Activated T-cell treated with anti-CD3 and anti-CD28 coated beads, Interleukin-2, amount 50 U/mL, for 24 hours (primary cell): ENCODE measurements at regions not wholly inside any gene's neighbourhood (a gene's known extent, or its start where the extent isn't known, plus 50 kb on each side); places are given as distances from the start of the nearest gene placed in this dataset.

ENCODE experiments used
- DNase-seq: peaks from one replicate; pipeline ENCODE4 v3.0.0-alpha.2; 2020
- H3K27ac Mint-ChIP-seq: 2 replicates; pipeline ENCODE4 v1.8.0; 2020; ENCODE audit warnings: mild to moderate bottlenecking, mixed read lengths
- H3K27me3 Mint-ChIP-seq: 2 replicates; pipeline ENCODE4 v1.8.0; 2020; ENCODE audit warnings: mixed read lengths
- H3K36me3 Mint-ChIP-seq: 2 replicates; pipeline ENCODE4 v1.8.0; 2020; ENCODE audit warnings: low read depth, mixed read lengths
- H3K4me1 Mint-ChIP-seq: 2 replicates; pipeline ENCODE4 v1.8.0; 2020; ENCODE audit warnings: low read depth, mixed read lengths
- H3K4me3 Mint-ChIP-seq: 2 replicates; pipeline ENCODE4 v1.8.0; 2020; ENCODE audit warnings: mild to moderate bottlenecking, moderate library complexity, mixed read lengths
- H3K9me3 Mint-ChIP-seq: 2 replicates; pipeline ENCODE4 v1.8.0; 2020; ENCODE audit warnings: mixed read lengths

DNA sequence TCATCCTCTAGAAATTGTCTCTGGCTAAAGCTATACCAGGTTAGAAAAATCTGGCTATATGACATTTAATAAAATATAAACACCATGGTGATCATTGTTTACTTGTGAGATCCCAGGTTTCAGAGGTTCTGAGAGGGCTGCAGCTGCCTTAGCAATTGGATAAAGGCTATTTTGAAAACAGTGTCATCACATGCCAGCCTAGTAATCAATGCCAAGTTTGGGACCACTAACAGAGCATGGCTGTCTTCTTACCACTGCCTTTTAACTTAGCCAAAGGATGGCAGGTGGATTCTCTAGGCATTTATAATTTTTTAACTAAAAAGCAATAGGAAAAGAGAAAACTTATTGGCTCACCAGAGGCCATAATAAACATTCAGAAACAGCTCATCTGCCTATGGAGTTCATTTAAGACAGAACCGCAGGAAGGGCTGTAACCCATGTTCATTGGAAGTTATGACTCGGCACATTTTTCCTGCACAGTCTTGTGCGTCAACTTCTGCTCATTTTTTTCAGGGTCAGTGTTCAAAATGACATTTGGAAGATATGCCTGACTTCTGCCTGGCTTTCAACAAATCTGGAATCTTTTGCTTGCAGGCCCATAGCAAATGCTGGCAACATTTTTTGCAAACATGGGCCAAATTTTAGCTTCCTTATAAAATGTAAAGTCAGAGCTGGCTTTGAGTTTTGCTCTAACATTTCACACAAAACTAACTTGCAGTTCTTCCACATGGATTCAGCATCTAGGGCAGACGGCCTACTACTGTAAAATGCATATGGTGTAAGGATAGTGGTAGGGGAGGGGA, 476.0 kb upstream of the TBL1XR1 start:
- Mint-ChIP-seq H3K27me3 (no peaks in the 10 kb centered on the region), H3K4me1 (peaks cover 7% of the 10 kb centered on the region)
- DNase-seq: no peak

DNA sequence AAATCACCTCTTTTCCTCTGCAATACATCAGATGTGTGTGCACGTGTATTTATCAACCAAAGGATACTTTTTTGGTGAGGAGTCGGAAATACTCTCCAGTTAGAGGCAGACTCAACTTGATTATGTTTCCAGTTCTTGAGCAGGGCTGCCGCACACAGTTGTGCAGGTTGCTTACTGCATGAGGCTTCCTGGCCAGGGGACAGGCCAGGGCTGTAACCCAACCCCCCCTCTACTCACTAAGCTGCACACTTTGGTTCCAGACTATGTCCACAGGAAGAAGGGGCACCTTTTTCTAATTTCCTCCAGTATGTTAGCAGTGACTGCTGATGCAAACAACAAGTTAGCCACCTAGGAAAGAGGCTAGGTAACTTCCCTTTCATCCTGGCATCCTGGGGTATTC, 476.9 kb upstream of the TBL1XR1 start:
- Mint-ChIP-seq H3K36me3 (no peaks in the 10 kb centered on the region), H3K27ac (no peak overlapping the region), H3K4me3 (no peak overlapping the region), H3K4me1 (peaks cover 12% of the 10 kb centered on the region), H3K9me3 (no peaks in the 10 kb centered on the region), H3K27me3 (no peaks in the 10 kb centered on the region)
- DNase-seq: no peak

More for the DNA sequence above, 476.0 kb upstream of the TBL1XR1 start:
- Mint-ChIP-seq H3K4me3 (no peak overlapping the region), H3K27ac (no peak overlapping the region), H3K36me3 (no peaks in the 10 kb centered on the region), H3K9me3 (no peaks in the 10 kb centered on the region)

DNA sequence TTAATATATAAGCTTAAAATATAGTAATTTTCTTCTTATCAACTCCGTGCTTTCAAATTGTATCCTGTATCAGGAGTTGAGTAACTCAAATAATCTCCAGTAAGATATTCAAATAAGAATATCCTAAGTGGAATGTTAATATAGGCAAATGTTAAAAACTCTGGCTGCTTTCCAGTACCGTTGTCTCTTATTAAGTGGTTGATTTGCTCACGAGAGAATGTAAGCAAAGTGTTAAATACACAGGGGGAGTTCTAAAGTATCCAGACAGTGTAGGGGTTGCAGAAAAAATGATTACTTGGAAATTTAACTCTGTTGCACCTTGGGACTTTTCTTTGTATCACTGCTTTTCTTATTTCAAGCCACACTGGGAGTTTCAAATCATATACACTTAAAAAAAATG, 478.9 kb upstream of the TBL1XR1 start:
- no peak for DNase-seq
- no peaks in the 10 kb centered on the region for H3K9me3 Mint-ChIP-seq
- no peak overlapping the region for H3K27ac Mint-ChIP-seq
- no peaks in the 10 kb centered on the region for H3K36me3 Mint-ChIP-seq
- H3K4me1 Mint-ChIP-seq: peaks cover 28% of the 10 kb centered on the region
- no peak overlapping the region for H3K4me3 Mint-ChIP-seq
- no peaks in the 10 kb centered on the region for H3K27me3 Mint-ChIP-seq

DNA sequence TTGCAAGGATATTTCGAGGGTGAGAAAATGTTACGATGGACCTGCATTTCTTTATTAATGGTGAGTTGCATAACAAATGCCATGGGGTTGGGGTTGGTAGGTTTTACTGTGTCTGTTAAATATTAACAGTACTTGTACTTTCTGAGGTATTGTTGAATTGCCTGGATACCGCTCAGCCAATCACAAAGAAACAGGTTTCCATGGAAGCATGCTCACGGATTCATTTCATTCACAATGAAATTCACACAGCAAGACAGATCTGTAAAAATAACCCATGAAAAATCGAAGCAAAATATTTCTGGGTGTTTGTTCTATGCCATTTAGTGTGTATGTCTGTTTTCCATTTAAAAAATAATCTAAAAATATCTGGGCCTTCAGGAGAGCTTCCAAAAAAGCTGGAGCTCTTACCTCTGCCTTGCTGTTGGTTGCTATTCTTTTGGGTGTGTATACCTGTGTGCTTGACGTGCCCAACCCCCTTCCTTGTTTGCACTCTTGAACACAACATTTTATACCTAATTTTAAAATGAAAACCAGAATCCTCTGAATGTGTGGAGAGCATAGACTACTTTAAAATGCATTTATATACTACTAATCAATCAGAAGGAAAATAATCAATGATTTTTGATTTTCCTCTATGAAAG, 479.8 kb upstream of the TBL1XR1 start:
- H3K4me3 Mint-ChIP-seq: no peak overlapping the region
- H3K27ac Mint-ChIP-seq: no peak overlapping the region
- no peaks in the 10 kb centered on the region for H3K36me3 Mint-ChIP-seq
- peaks cover 34% of the 10 kb centered on the region for H3K4me1 Mint-ChIP-seq
- no peaks in the 10 kb centered on the region for H3K9me3 Mint-ChIP-seq
- DNase-seq: no peak
- no peaks in the 10 kb centered on the region for H3K27me3 Mint-ChIP-seq

DNA sequence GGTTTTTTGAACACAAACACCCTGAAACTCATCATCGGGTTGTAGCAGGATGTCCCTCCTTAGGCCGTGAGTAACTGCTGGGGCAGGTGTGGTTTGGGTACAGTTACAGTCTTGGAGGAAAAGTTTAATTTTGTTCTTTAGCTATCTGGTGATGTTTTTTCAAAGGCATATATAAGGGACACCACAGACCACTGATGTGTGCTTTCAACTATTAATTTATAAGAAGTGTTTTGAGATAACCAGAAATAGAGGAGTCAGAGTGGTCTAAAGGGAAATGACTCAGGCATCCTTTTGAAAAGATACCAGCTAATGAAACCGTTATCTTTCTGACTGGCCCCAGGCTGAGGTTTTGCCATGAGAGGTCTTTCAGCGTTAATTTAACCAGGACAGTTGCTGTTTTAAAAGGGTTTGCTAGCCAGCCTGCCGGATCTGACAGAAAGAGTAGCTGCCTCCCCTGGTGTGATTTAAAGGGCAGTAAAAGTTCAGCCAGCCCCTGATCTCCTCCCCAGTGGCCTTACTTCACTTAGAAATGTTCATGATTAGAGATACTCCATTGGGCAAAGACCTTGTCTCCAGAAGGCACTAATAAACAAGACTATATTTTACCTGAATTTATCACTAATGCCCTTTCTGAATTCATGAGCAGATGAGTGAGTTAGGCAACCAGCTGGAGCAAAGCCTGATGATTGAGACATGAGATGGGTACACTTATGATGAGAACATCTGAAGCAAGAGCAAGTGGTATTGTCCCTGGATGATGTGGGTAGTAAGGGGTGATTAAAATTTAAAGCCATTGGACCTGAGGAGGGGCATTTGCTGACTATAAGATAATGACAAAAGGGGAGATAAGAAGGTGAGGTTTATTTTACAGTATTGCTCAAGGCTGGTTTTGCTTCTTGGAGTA, 482.5 kb upstream of the TBL1XR1 start:
- H3K36me3 Mint-ChIP-seq: no peaks in the 10 kb centered on the region
- no peaks in the 10 kb centered on the region for H3K27me3 Mint-ChIP-seq
- peak overlapping the region; percentile 82 for H3K27ac Mint-ChIP-seq
- DNase-seq: no peak
- no peak overlapping the region for H3K4me3 Mint-ChIP-seq
- peaks cover 48% of the 10 kb centered on the region for H3K4me1 Mint-ChIP-seq
- H3K9me3 Mint-ChIP-seq: no peaks in the 10 kb centered on the region

DNA sequence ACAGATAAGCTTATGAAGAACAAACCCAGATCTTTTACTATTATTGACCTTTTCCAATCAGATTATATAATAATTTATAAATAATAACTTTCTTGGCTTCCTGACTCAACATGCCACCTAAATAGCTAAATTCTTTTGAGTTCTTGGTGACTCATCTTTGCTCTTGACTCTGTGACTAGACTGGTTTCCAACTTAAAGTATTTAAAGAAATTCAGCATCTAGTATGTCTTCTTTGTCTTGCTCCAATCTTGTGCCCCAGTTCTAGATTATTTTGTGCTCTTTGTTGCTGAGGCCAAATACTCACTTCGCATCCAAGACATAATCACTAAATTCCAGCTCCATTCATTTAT, 483.2 kb upstream of the TBL1XR1 start:
- no peaks in the 10 kb centered on the region for H3K9me3 Mint-ChIP-seq
- H3K36me3 Mint-ChIP-seq: no peaks in the 10 kb centered on the region
- H3K27ac Mint-ChIP-seq: no peak overlapping the region
- peaks cover 48% of the 10 kb centered on the region for H3K4me1 Mint-ChIP-seq
- no peaks in the 10 kb centered on the region for H3K27me3 Mint-ChIP-seq
- no peak overlapping the region for H3K4me3 Mint-ChIP-seq
- no peak for DNase-seq

DNA sequence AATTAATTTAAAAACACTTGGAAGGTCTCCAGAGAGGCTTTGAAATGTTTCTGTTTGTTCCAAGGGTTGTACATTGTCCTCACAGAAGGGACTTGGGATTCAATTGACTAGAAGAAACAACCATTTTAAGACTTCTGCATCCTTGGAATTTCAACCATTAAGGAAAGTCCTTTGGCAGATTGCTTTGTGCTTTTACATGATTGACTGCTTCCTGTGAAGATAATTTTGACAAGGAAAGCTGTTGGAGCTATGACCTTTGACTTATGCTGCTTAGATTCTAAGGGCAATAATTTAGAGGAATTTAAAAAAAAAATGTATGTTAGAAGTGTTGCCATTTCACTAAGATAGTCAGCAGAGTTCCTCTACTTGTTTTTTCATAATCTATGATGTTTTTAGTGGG, 483.9 kb upstream of the TBL1XR1 start:
- DNase-seq: no peak
- H3K9me3 Mint-ChIP-seq: no peaks in the 10 kb centered on the region
- no peaks in the 10 kb centered on the region for H3K36me3 Mint-ChIP-seq
- no peak overlapping the region for H3K27ac Mint-ChIP-seq
- H3K27me3 Mint-ChIP-seq: no peaks in the 10 kb centered on the region
- no peak overlapping the region for H3K4me3 Mint-ChIP-seq
- peaks cover 47% of the 10 kb centered on the region for H3K4me1 Mint-ChIP-seq

DNA sequence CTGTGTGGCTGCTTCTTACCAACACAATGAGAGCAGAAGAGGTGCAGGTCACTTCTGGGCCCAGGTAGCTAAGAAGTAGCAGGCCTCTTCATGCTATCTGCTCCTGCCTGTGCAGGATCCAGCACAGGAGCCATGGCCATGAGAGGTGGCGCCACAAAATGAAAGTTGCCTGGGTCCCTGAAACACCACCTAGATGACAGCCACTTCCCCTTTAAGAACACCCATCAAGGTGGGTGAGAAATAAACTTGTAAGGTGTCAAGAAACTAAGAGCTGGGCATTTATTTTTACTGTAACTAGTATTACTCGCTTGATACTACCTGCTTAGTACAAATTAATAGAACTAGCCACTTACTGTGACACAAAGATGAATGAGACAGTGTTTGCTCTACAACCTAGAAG, 484.6 kb upstream of the TBL1XR1 start:
- Mint-ChIP-seq H3K27ac (no peak overlapping the region), H3K4me1 (peaks cover 41% of the 10 kb centered on the region), H3K4me3 (no peak overlapping the region), H3K27me3 (no peaks in the 10 kb centered on the region), H3K9me3 (no peaks in the 10 kb centered on the region), H3K36me3 (no peaks in the 10 kb centered on the region)
- DNase-seq: no peak

DNA sequence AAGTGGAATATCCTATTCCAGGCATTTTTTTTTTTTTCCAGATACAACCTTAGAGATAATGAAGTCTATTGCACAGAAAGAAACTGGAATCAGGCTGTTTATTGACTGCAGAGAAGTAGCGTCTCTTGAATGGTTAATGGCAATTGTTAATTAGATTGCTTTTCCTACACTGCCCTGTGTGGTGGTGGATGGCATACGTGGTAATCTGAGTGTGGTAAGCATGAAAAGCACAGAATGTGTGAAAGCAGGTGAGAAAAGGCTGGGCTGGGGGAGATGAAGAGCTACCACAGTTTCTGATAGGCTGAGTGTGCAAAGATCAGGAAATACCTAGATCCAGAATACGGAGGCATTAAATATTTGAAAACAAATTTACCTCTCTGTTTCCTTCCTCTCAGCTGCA, 486.3 kb upstream of the TBL1XR1 start:
- Mint-ChIP-seq H3K27me3 (no peaks in the 10 kb centered on the region), H3K27ac (no peak overlapping the region), H3K4me1 (peaks cover 41% of the 10 kb centered on the region), H3K9me3 (no peaks in the 10 kb centered on the region), H3K36me3 (no peaks in the 10 kb centered on the region), H3K4me3 (no peak overlapping the region)
- no peak for DNase-seq

DNA sequence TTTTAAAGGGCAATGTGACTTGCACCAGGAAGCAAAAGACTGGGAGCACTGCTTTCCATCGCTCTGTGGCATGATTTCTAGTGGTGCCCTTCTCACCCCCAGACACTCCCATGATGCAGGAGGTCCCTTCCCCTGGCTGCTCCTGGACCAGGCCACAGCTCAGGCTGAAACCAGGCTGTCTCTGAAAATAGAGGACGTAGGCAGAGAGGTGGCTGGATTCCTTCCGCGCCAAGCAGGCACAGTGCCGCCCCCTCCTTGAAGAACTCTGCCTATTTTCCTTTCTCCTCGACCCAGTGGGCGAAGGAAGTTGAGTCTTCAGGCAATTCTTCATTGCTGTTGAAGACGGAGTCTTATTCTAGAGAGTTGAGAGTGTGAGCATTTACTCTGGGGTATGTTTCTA, 489.4 kb upstream of the TBL1XR1 start:
- Mint-ChIP-seq H3K36me3 (no peaks in the 10 kb centered on the region), H3K9me3 (no peaks in the 10 kb centered on the region), H3K27ac (no peak overlapping the region), H3K4me1 (peaks cover 18% of the 10 kb centered on the region), H3K4me3 (no peak overlapping the region), H3K27me3 (no peaks in the 10 kb centered on the region)
- no peak for DNase-seq

DNA sequence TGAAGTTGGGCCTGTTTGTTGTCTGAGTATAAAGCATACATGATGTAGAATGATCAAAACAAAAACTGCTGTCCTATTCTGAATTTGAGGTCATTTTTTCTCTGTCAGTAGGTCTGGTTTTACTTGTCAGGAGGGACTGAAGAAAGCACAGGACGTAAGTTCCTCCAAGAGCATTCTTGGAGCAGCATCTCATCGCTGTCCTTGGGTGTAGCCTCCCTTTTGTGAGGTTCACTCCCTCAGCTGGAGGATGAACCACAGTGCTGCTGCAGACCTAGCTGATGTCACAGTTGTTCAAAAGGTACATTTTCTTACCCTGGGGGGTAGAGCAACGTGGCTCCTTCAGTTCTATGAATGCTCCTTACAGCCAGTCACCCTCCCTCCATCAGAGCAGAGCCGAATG, 490.0 kb upstream of the TBL1XR1 start:
- no peaks in the 10 kb centered on the region for H3K36me3 Mint-ChIP-seq
- no peak overlapping the region for H3K27ac Mint-ChIP-seq
- no peaks in the 10 kb centered on the region for H3K9me3 Mint-ChIP-seq
- no peak for DNase-seq
- no peak overlapping the region for H3K4me3 Mint-ChIP-seq
- peaks cover 11% of the 10 kb centered on the region for H3K4me1 Mint-ChIP-seq
- H3K27me3 Mint-ChIP-seq: no peaks in the 10 kb centered on the region

DNA sequence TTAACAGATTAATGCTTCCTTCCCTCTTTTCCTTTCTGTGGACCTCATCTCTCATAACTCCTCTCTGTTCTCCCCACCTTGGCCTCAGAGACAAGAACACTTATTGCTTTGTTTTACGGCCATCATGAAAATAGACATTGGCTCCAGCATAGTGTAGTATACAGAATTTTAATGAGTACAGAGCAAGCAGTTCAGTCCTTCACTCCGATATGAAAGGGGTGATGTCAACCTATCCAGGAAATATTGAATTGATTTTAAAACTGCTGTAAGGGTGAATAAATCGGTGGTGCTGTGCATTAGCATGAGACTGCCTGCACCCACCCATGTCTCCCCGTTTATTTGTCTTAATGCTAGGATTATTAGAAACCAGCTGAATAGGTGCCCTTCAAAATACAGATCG, 490.9 kb upstream of the TBL1XR1 start:
- Mint-ChIP-seq H3K27ac (no peak overlapping the region), H3K4me1 (peaks cover 6% of the 10 kb centered on the region), H3K4me3 (no peak overlapping the region), H3K36me3 (no peaks in the 10 kb centered on the region), H3K27me3 (no peaks in the 10 kb centered on the region), H3K9me3 (no peaks in the 10 kb centered on the region)
- no peak for DNase-seq

DNA sequence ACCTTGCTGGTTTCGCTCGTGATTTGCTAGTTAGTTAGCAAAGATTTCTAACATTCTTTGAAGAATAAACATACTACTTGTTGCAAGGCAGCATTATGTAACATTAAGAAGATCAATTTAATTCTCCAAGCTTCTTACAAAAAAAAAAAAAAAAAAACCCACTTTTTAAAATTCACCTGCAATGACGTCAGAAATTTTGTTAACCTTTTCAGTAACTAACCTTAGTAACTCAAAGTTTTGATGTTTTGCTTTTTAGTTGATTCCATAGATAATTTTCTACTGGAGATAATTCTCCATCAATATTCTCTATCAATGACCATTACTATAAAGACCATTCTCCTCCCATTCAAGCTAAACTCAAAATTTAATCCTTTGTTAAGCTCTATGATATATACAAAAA, 491.8 kb upstream of the TBL1XR1 start:
- Mint-ChIP-seq H3K4me3 (no peak overlapping the region), H3K4me1 (peaks cover 2% of the 10 kb centered on the region), H3K27ac (no peak overlapping the region), H3K9me3 (no peaks in the 10 kb centered on the region), H3K27me3 (no peaks in the 10 kb centered on the region), H3K36me3 (no peaks in the 10 kb centered on the region)
- DNase-seq: no peak

DNA sequence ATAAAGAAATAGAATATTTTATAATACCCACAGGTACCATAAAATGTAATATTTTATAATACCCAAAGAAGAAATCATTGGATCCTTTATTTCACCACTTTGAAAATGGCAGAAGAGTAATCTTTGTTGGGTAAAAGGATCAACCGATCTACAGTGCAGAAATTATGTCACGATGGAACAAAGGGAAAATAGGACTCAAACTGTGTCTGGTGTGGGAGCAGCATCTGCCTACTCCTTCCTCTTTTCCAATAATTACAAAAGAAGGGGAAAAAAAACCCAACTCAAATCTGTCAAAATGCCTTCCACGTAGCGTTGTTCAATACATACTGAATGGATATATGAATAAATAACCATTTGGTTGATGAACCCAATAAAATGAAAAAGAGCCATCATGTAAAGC, 492.6 kb upstream of the TBL1XR1 start:
- Mint-ChIP-seq H3K4me3 (no peak overlapping the region), H3K9me3 (no peaks in the 10 kb centered on the region), H3K27ac (no peak overlapping the region), H3K36me3 (no peaks in the 10 kb centered on the region), H3K27me3 (no peaks in the 10 kb centered on the region), H3K4me1 (peaks cover 6% of the 10 kb centered on the region)
- DNase-seq: no peak

DNA sequence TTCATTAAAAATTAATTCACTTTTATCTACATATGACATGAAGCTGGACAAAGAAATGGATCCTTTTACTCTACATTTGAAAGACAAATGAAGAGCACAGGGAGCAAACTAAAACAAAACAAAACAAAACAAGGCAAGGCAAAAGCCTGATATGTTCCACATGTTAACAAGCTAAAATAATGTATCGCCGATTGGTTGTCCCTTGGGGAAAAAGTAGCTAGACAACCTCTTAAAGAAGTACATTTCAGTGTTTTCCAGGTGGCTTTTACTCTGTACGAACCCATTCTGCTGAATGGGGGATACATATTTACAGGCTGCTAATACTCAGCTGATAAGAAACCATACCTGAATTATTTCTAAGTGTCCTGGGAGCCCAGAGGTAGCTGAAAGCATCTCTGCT, 493.0 kb upstream of the TBL1XR1 start:
- Mint-ChIP-seq H3K4me1 (peaks cover 6% of the 10 kb centered on the region), H3K27ac (no peak overlapping the region), H3K36me3 (no peaks in the 10 kb centered on the region), H3K9me3 (no peaks in the 10 kb centered on the region), H3K27me3 (no peaks in the 10 kb centered on the region), H3K4me3 (no peak overlapping the region)
- no peak for DNase-seq
